H1 (cell line): ENCODE measurements at regions not wholly inside any gene's neighbourhood (a gene's known extent, or its start where the extent isn't known, plus 50 kb on each side); places are given as distances from the start of the nearest gene placed in this dataset.

Experiments used
- JUN ChIP-seq: IDR thresholded peaks from 2 replicates; pipeline ENCODE4 v1.6.1; 2011; ENCODE audit warnings: low read depth, mild to moderate bottlenecking, improper control_type of control experiment, low read length
- SIX5 ChIP-seq: IDR thresholded peaks from 2 replicates; pipeline ENCODE4 v1.6.1; 2011; ENCODE audit warnings: mild to moderate bottlenecking, low read depth, low read length
- SUZ12 ChIP-seq: fragments of 200-600 bp; sonication (generic); IDR thresholded peaks from 2 replicates; pipeline ENCODE4 v1.6.1; 2012; ENCODE audit warnings: mild to moderate bottlenecking, inconsistent platforms, low read length, moderate library complexity, mixed read lengths
- TAF1 ChIP-seq: IDR thresholded peaks from 2 replicates; pipeline ENCODE4 v1.6.1; 2011; ENCODE audit warnings: mild to moderate bottlenecking, low read depth, low read length

DNA sequence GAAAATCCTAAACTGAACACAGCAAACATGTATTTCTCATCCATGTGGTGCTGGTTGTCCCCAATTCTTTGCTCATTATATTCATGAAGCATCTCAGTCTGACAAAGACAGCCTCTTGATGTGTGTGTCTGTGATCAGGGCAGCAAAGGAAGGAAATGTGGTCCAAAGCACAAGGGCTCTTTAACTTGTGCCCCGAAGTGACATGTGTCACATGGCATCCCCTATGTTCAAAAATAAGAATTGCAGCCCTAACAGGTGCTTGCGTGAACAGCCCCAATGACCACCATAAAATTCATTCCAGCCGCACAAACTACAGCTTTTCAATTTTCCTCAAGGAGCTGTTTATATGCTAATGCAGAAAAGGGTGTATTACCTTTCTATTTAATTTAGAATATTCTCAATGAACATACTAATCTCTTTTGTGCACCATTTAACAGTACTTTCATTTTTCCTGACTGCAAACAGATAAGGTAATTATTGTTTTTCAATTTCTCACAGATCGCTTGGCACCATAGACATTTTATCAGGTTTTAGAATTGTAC, 231.9 kb upstream of the CTSO start (continued):
- no peak for TF ChIP-seq JUN
- no peak for TF ChIP-seq SUZ12
- no peak for TF ChIP-seq TAF1
- no peak for TF ChIP-seq SIX5
